Naive thymus-derived CD8-positive, alpha-beta T cell (primary cell): ENCODE measurements at regions not wholly inside any gene's neighbourhood (a gene's known extent, or its start where the extent isn't known, plus 50 kb on each side); places are given as distances from the start of the nearest gene placed in this dataset.
A peak's percentile ranks its signal among the peaks of the same experiment; 100 is the strongest.

ENCODE experiments used
- ATAC-seq, 2 donors: fragments of 150-1000 bp; cut with Tn5 transposase in 1 of 2; sonication (Bioruptor Pico), chemical (Tn5 transposase) in 1 of 2; 1 replicate in 1 of 2; 2 replicates in 1 of 2; pipeline ENCODE4 v1.10.0; 2021; ENCODE audit warnings: mild to moderate bottlenecking in 2 of 2, moderate library complexity in 2 of 2
- POLR2A ChIA-PET: fragments of 350-600 bp; sonication (Branson Sonifier 250); formaldehyde crosslinking; loops from one replicate; lab custom pipeline; 2021; ENCODE audit warnings: antibody characterized with exemption; lab: Charles Lee
- DNase-seq, 10 donors: peaks; one replicate each; pipeline versions ENCODE4 v3.0.0 to v3.0.0-alpha.2; 2020 to 2022
- H3K27ac Mint-ChIP-seq, 10 donors: one replicate each; pipeline ENCODE4 v1.8.0; 2020 to 2022; ENCODE audit warnings: mild to moderate bottlenecking in 10 of 10, mixed read lengths in 10 of 10, moderate library complexity in 4 of 10, inconsistent platforms in 1 of 10
- H3K27me3 Mint-ChIP-seq, 5 donors: one replicate each; pipeline ENCODE4 v1.8.0; 2021 to 2022; ENCODE audit warnings: mixed read lengths in 5 of 5
- H3K36me3 Mint-ChIP-seq, 3 donors: one replicate each; pipeline ENCODE4 v1.8.0; 2020 to 2022; ENCODE audit warnings: mixed read lengths in 3 of 3, mild to moderate bottlenecking in 2 of 3, inconsistent platforms in 1 of 3
- H3K4me1 Mint-ChIP-seq, 4 donors: one replicate each; pipeline ENCODE4 v1.8.0; 2021 to 2022; ENCODE audit warnings: mixed read lengths in 4 of 4
- H3K4me3 Mint-ChIP-seq, 10 donors: one replicate each; pipeline ENCODE4 v1.8.0; 2020 to 2022; ENCODE audit warnings: mild to moderate bottlenecking in 10 of 10, mixed read lengths in 10 of 10, moderate library complexity in 6 of 10, inconsistent platforms in 1 of 10
- H3K9me3 Mint-ChIP-seq, 9 donors: one replicate each; pipeline ENCODE4 v1.8.0; 2020 to 2022; ENCODE audit warnings: mixed read lengths in 9 of 9, mild to moderate bottlenecking in 3 of 9, inconsistent platforms in 1 of 9, moderate library complexity in 1 of 9

GRCh38 chr2:236689393-236689700 is 119.7 kb downstream of the ACKR3 start:
- H3K36me3 Mint-ChIP-seq = no peaks in the 10 kb centered on the region
- peak overlapping the region in 1 of 10 donors; percentile 77 for H3K27ac Mint-ChIP-seq
- no peak for ATAC-seq
- H3K27me3 Mint-ChIP-seq = peaks cover 2 to 58% (median 20%) of the 10 kb centered on the region in 5 donors
- H3K4me1 Mint-ChIP-seq = no peaks in the 10 kb centered on the region
- POLR2A ChIA-PET = no interaction called here
- no peaks in the 10 kb centered on the region for H3K9me3 Mint-ChIP-seq
- H3K4me3 Mint-ChIP-seq = no peak overlapping the region
- no peak for DNase-seq

DNA sequence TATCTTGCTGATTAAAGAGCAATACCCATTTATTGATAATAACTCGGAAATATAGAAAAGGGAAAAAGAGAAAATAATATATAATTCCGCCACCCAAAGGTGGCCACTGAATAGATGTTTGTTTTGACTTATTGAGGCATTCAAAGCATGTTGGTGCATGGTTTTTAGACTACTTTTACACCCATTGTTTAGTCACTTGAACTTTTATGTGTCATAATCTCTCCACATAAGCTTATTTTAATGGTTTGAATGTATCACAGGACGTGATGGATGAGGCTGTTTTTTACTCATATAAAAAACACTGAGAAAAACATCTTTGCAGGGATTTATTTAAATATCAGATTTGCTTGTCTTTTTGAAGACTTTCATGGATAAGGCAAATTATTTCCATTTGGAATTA is 120.4 kb downstream of the ACKR3 start:
- Mint-ChIP-seq H3K4me1 (no peaks in the 10 kb centered on the region), H3K36me3 (no peaks in the 10 kb centered on the region), H3K27me3 (peaks cover 2 to 64% (median 26%) of the 10 kb centered on the region in 5 donors), H3K27ac (no peak overlapping the region), H3K9me3 (no peaks in the 10 kb centered on the region), H3K4me3 (no peak overlapping the region)
- DNase-seq = no peak
- POLR2A ChIA-PET = no interaction called here
- ATAC-seq = no peak

GRCh38 chr2:236690726-236691125 is 121.1 kb downstream of the ACKR3 start:
- ATAC-seq (no peak), DNase-seq (no peak)
- Mint-ChIP-seq H3K4me1 (no peaks in the 10 kb centered on the region), H3K27ac (no peak overlapping the region), H3K27me3 (peaks cover 2 to 65% (median 27%) of the 10 kb centered on the region in 5 donors), H3K4me3 (no peak overlapping the region), H3K9me3 (no peaks in the 10 kb centered on the region), H3K36me3 (no peaks in the 10 kb centered on the region)
- POLR2A ChIA-PET = no interaction called here

DNA sequence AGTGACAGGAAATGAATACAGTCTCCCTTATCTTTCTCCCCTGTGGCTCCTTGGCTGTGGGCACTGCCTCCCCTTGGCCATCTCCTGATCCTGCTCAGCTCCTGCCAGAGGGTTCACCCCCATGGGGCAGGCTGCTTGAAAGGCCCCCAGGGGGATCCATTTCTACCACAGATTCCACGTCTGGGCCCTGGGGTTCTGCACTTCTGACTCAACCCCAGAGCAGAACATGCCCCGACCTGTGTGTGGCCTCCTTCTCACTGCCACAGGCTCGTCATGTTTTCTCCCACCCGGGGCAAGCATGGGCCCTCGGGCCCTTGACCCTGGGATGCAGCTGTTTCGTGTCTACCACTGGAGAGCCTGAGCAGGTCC is 122.2 kb downstream of the ACKR3 start:
- no peak for ATAC-seq
- Mint-ChIP-seq H3K27ac (no peak overlapping the region), H3K4me1 (no peaks in the 10 kb centered on the region), H3K9me3 (no peaks in the 10 kb centered on the region), H3K36me3 (no peaks in the 10 kb centered on the region), H3K4me3 (no peak overlapping the region), H3K27me3 (peaks cover 2 to 61% (median 22%) of the 10 kb centered on the region in 5 donors)
- DNase-seq = no peak
- POLR2A ChIA-PET = no interaction called here

GRCh38 chr2:236692937-236693336 is 123.3 kb downstream of the ACKR3 start:
- Mint-ChIP-seq H3K27me3 (peaks cover 2 to 52% (median 17%) of the 10 kb centered on the region in 5 donors), H3K4me3 (no peak overlapping the region), H3K36me3 (no peaks in the 10 kb centered on the region), H3K9me3 (no peaks in the 10 kb centered on the region), H3K27ac (no peak overlapping the region), H3K4me1 (no peaks in the 10 kb centered on the region)
- POLR2A ChIA-PET = no interaction called here
- no peak for ATAC-seq
- DNase-seq = no peak

GRCh38 chr2:236693531-236693930 is 123.9 kb downstream of the ACKR3 start:
- Mint-ChIP-seq H3K36me3 (no peaks in the 10 kb centered on the region), H3K27ac (no peak overlapping the region), H3K27me3 (peaks cover 2 to 49% (median 17%) of the 10 kb centered on the region in 5 donors), H3K4me3 (no peak overlapping the region), H3K9me3 (no peaks in the 10 kb centered on the region), H3K4me1 (no peaks in the 10 kb centered on the region)
- DNase-seq (no peak), ATAC-seq (no peak)
- POLR2A ChIA-PET = no interaction called here

GRCh38 chr2:236694146-236694888 is 124.7 kb downstream of the ACKR3 start:
- H3K36me3 Mint-ChIP-seq = no peaks in the 10 kb centered on the region
- H3K9me3 Mint-ChIP-seq = no peaks in the 10 kb centered on the region

DNA sequence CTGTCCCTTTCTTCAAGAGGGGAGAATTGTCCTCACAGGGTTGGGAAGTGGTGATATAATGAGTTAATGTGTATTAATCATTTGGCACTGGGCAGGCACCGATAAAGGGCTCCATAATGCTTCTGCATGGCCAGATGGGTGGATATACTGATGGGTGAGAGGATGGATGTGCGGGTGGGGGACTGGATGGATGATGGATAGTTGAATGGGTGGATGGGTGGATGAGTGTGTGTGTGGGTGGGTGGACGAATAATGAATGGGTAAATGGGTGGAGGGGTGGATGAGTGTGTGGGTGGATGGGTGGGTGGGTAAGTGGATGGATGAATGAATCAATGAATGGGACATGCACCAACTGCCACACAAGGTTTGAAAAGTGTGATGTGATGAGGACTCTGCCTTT is 127.2 kb downstream of the ACKR3 start:
- Mint-ChIP-seq H3K36me3 (no peaks in the 10 kb centered on the region), H3K27me3 (peaks cover 0 to 18% (median 4%) of the 10 kb centered on the region in 5 donors), H3K4me3 (no peak overlapping the region), H3K9me3 (no peaks in the 10 kb centered on the region), H3K27ac (no peak overlapping the region), H3K4me1 (no peaks in the 10 kb centered on the region)
- no peak for DNase-seq
- POLR2A ChIA-PET = no interaction called here
- no peak for ATAC-seq

More at GRCh38 chr2:236694146-236694888, 124.7 kb downstream of the ACKR3 start:
- Mint-ChIP-seq H3K4me1 (no peaks in the 10 kb centered on the region), H3K27ac (peak overlapping the region in 1 of 10 donors; percentile 44), H3K27me3 (peaks cover 2 to 41% (median 17%) of the 10 kb centered on the region in 5 donors), H3K4me3 (no peak overlapping the region)
- DNase-seq = no peak
- ATAC-seq = no peak
- POLR2A ChIA-PET = no interaction called here

DNA sequence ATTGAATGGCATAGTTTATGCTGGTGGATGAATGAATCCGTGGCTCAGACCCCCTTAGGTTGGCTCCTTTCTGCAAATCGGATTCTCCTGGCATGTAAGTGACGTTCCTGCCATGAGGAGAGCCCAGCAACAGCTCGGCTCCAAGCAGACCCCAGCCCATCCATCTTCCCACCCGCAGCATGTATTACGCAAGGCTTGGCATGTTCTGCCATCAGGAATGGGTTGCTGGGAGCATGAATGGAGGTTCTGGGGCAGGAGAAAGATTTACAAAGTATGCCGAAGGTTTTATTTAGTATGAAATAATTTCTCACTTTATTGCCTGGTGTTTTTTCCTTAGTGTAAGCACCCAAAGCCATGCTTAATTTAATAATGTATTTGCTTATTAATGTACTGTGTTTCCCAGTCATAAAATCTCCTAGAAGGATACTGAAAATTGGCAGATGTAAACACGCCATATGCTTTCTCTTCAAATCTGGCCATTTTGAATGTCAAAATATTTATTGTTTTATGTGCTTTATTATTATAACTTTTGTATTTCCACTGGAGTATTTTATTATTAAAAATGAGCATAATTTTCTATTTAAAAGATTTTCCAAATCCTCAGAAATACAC is 128.5 kb downstream of the ACKR3 start:
- H3K4me3 Mint-ChIP-seq = no peak overlapping the region
- POLR2A ChIA-PET = no interaction called here
- no peaks in the 10 kb centered on the region for H3K4me1 Mint-ChIP-seq
- H3K36me3 Mint-ChIP-seq = no peaks in the 10 kb centered on the region
- DNase-seq (no peak), ATAC-seq (no peak)
- H3K27me3 Mint-ChIP-seq = peaks cover 0 to 13% (median 4%) of the 10 kb centered on the region in 5 donors
- no peaks in the 10 kb centered on the region for H3K9me3 Mint-ChIP-seq
- no peak overlapping the region for H3K27ac Mint-ChIP-seq

DNA sequence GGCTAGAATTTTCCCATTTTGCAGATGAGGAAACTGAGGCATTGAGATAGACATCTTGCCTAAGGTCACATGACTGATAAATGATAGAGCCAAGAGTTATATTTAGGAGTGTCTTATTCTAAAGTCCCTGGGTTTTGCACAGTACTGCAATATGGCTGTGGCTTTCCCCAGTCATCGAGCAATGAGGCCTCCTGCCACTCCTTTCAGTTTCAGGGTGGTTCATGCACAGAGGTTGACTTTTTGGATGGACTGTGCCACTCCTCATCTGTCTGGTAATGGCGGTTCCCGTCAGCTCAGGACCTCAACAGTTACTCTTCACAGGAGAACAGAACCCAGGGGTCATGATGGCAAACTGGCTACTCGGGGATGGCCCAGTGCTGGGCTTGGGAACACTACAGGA is 131.1 kb downstream of the ACKR3 start:
- POLR2A ChIA-PET = no interaction called here
- Mint-ChIP-seq H3K4me3 (no peak overlapping the region), H3K27me3 (peaks cover 0 to 2% (median 0%) of the 10 kb centered on the region in 5 donors), H3K4me1 (peaks cover 0 to 2% (median 0%) of the 10 kb centered on the region in 4 donors), H3K27ac (no peak overlapping the region), H3K9me3 (no peaks in the 10 kb centered on the region), H3K36me3 (no peaks in the 10 kb centered on the region)
- no peak for DNase-seq
- no peak for ATAC-seq

GRCh38 chr2:236702657-236703372 is 133.2 kb downstream of the ACKR3 start:
- DNase-seq (no peak), ATAC-seq (no peak)
- Mint-ChIP-seq H3K4me3 (no peak overlapping the region), H3K27ac (no peak overlapping the region), H3K36me3 (no peaks in the 10 kb centered on the region), H3K27me3 (no peaks in the 10 kb centered on the region), H3K9me3 (no peaks in the 10 kb centered on the region), H3K4me1 (peaks cover 0 to 3% (median 0%) of the 10 kb centered on the region in 4 donors)
- POLR2A ChIA-PET = no interaction called here

DNA sequence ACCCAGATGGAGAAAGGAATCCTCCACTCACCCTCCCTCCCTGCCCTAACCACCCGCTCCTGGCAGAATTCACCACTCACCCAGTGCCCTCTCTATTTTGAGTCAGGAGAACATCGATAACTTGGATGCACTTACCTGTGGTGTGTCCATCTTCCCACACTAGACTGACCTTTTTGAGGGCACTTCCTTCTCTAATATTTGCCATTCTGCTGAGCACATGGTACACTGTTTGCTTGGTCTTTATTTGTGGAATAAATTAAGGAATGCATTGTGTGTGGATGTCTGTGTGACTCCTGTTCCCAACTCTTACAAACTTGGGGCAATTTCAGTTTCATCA is 133.7 kb downstream of the ACKR3 start:
- peaks cover 0 to 3% (median 0%) of the 10 kb centered on the region in 4 donors for H3K4me1 Mint-ChIP-seq
- DNase-seq (no peak), ATAC-seq (no peak)
- no peaks in the 10 kb centered on the region for H3K27me3 Mint-ChIP-seq
- H3K36me3 Mint-ChIP-seq = no peaks in the 10 kb centered on the region
- no peak overlapping the region for H3K4me3 Mint-ChIP-seq
- POLR2A ChIA-PET = no interaction called here
- no peaks in the 10 kb centered on the region for H3K9me3 Mint-ChIP-seq
- no peak overlapping the region for H3K27ac Mint-ChIP-seq

GRCh38 chr2:236703906-236704305 is 134.3 kb downstream of the ACKR3 start:
- Mint-ChIP-seq H3K36me3 (no peaks in the 10 kb centered on the region), H3K27ac (no peak overlapping the region), H3K27me3 (no peaks in the 10 kb centered on the region), H3K4me3 (no peak overlapping the region), H3K9me3 (no peaks in the 10 kb centered on the region), H3K4me1 (peaks cover 0 to 3% (median 0%) of the 10 kb centered on the region in 4 donors)
- ATAC-seq (no peak), DNase-seq (no peak)
- POLR2A ChIA-PET = no interaction called here
